T-cell (primary cell): ENCODE measurements at regions not wholly inside any gene's neighbourhood (a gene's known extent, or its start where the extent isn't known, plus 50 kb on each side); places are given as distances from the start of the nearest gene placed in this dataset.

ENCODE experiments used
- ATAC-seq, 4 experiments: fragments of 200-7000 bp in 3 of 4; fragments of 150-1000 bp in 1 of 4; cut with Tn5 transposase; replicated peaks in 1 of 4; 1 replicate in 3 of 4; 2 replicates in 1 of 4; pipeline ENCODE4 v1.10.0; 2021; ENCODE audit warnings: moderate library complexity in 3 of 4, mild to moderate bottlenecking in 2 of 4, moderate number of reproducible peaks in 1 of 4
- CTCF ChIA-PET, 2 donors: fragments of 300-600 bp; sonication (Branson Sonifier 250); formaldehyde crosslinking; loops; one replicate each; lab custom pipeline; 2022; ENCODE audit warnings: antibody characterized with exemption in 2 of 2; lab: Charles Lee
- POLR2A ChIA-PET, 2 donors: fragments of 300-600 bp; sonication (Branson Sonifier 250); formaldehyde crosslinking; loops; one replicate each; lab custom pipeline; 2022; ENCODE audit warnings: antibody characterized with exemption in 2 of 2; lab: Charles Lee
- DNase-seq, 35 experiments: peaks; one replicate each; pipeline versions ENCODE4 v3.0.0 to v3.0.0-alpha.2; 2013 to 2023
- H3K27ac ChIP-seq: one replicate; pipeline ENCODE4 v1.5.1; 2013; ENCODE audit warnings: low read length
- H3K27me3 ChIP-seq, 2 experiments: replicated peaks in 1 of 2; 1 replicate in 1 of 2; 2 replicates in 1 of 2; pipeline versions ENCODE4 v1.6.1 to v1.7.0; 2013; ENCODE audit warnings: low read length in 1 of 2, mixed read lengths in 1 of 2; ENCODE audit not compliant: control insufficient read depth in 2 of 2, insufficient read depth in 2 of 2; ENCODE audit errors: extremely low read depth in 1 of 2
- H3K36me3 ChIP-seq, 2 donors: 1 replicate in 1 of 2; 2 replicates in 1 of 2; pipeline versions ENCODE4 v1.6.1 to v1.7.0; 2013; ENCODE audit warnings: low read length in 1 of 2; ENCODE audit not compliant: control insufficient read depth in 2 of 2, insufficient read depth in 1 of 2; ENCODE audit errors: extremely low read depth in 1 of 2
- H3K4me1 ChIP-seq, 2 experiments: 1 replicate in 1 of 2; 2 replicates in 1 of 2; pipeline versions ENCODE4 v1.6.1 to v1.7.0; 2013; ENCODE audit warnings: low read length in 2 of 2, mixed read lengths in 1 of 2; ENCODE audit not compliant: insufficient read depth in 2 of 2, control insufficient read depth in 1 of 2; ENCODE audit errors: extremely low read depth in 1 of 2
- H3K4me3 ChIP-seq, 2 donors: 1 replicate in 1 of 2; 2 replicates in 1 of 2; pipeline versions ENCODE4 v1.5.1 to v1.7.0; 2013; ENCODE audit warnings: mild to moderate bottlenecking in 2 of 2, low read length in 1 of 2, moderate library complexity in 1 of 2; ENCODE audit not compliant: control insufficient read depth in 1 of 2; ENCODE audit errors: extremely low read depth in 1 of 2
- H3K9me3 ChIP-seq: 2 replicates; pipeline ENCODE4 v1.7.0; 2013
- H3K27ac Mint-ChIP-seq, 2 donors: one replicate each; pipeline ENCODE4 v1.8.0; 2020 to 2021; ENCODE audit warnings: mild to moderate bottlenecking in 2 of 2, mixed read lengths in 2 of 2
- H3K27me3 Mint-ChIP-seq, 2 donors: one replicate each; pipeline ENCODE4 v1.8.0; 2021 to 2022; ENCODE audit warnings: mixed read lengths in 2 of 2
- H3K36me3 Mint-ChIP-seq: one replicate; pipeline ENCODE4 v1.8.0; 2021; ENCODE audit warnings: mixed read lengths
- H3K4me1 Mint-ChIP-seq, 3 donors: one replicate each; pipeline ENCODE4 v1.8.0; 2020 to 2022; ENCODE audit warnings: mixed read lengths in 3 of 3, mild to moderate bottlenecking in 1 of 3
- H3K4me3 Mint-ChIP-seq, 3 donors: one replicate each; pipeline ENCODE4 v1.8.0; 2020 to 2022; ENCODE audit warnings: mild to moderate bottlenecking in 3 of 3, mixed read lengths in 3 of 3, moderate library complexity in 3 of 3
- H3K9me3 Mint-ChIP-seq, 3 donors: one replicate each; pipeline ENCODE4 v1.8.0; 2020 to 2022; ENCODE audit warnings: mixed read lengths in 3 of 3
- WGBS: methylation state at CpG from one replicate; pipeline ENCODE4 v1.1.5; 2013; ENCODE audit warnings: missing lambda C conversion rate; ENCODE audit not compliant: insufficient coverage; 5-methylcytosine and 5-hydroxymethylcytosine counted together

- H3K27me3 ChIP-seq, result no peaks in the 10 kb centered on the region
- ChIA-PET POLR2A (no interaction called here), CTCF (no interaction called here)
- ATAC-seq, result no peak
- no peak overlapping the region for H3K4me3 Mint-ChIP-seq
- H3K9me3 Mint-ChIP-seq, result peaks cover 5 to 42% (median 27%) of the 10 kb centered on the region in 3 donors
- no peak overlapping the region for H3K4me3 ChIP-seq
- H3K27ac ChIP-seq, result no peak overlapping the region
- no peaks in the 10 kb centered on the region for H3K9me3 ChIP-seq
- H3K27me3 Mint-ChIP-seq, result no peaks in the 10 kb centered on the region
- DNase-seq, result no peak
- H3K4me1 Mint-ChIP-seq, result no peaks in the 10 kb centered on the region
- no peaks in the 10 kb centered on the region for H3K36me3 ChIP-seq
- H3K36me3 Mint-ChIP-seq, result no peaks in the 10 kb centered on the region
- H3K27ac Mint-ChIP-seq, result no peak overlapping the region
- H3K4me1 ChIP-seq, result no peaks in the 10 kb centered on the region
- 77% methylated on average over 1 of the region's 1 CpG for WGBS
Observed at GRCh38 chr16:63301349-63301748, 1265.1 kb upstream of the CDH8 start.

GRCh38 chr16:63298993-63299392 lies 1262.8 kb upstream of the CDH8 start:
- Mint-ChIP-seq H3K9me3 (peaks cover 9 to 44% (median 19%) of the 10 kb centered on the region in 3 donors), H3K27me3 (no peaks in the 10 kb centered on the region), H3K4me1 (no peaks in the 10 kb centered on the region), H3K36me3 (no peaks in the 10 kb centered on the region), H3K4me3 (no peak overlapping the region), H3K27ac (no peak overlapping the region)
- Histone ChIP-seq H3K27me3 (no peaks in the 10 kb centered on the region), H3K4me3 (no peak overlapping the region), H3K27ac (no peak overlapping the region), H3K4me1 (no peaks in the 10 kb centered on the region), H3K9me3 (no peaks in the 10 kb centered on the region), H3K36me3 (no peaks in the 10 kb centered on the region)
- ATAC-seq (no peak), DNase-seq (no peak)
- POLR2A ChIA-PET, result no interaction called here
- CTCF ChIA-PET, result no interaction called here
- WGBS, result no CpG with 5 or more reads among the region's 1 CpG

GRCh38 chr16:63292036-63292435 lies 1255.8 kb upstream of the CDH8 start:
- no peak for DNase-seq
- Mint-ChIP-seq H3K9me3 (peaks cover 11 to 21% (median 11%) of the 10 kb centered on the region in 3 donors), H3K27me3 (no peaks in the 10 kb centered on the region), H3K27ac (no peak overlapping the region), H3K4me1 (no peaks in the 10 kb centered on the region), H3K36me3 (no peaks in the 10 kb centered on the region), H3K4me3 (no peak overlapping the region)
- no peaks in the 10 kb centered on the region for H3K27me3 ChIP-seq
- no peak for ATAC-seq
- no peaks in the 10 kb centered on the region for H3K36me3 ChIP-seq
- no peak overlapping the region for H3K27ac ChIP-seq
- H3K9me3 ChIP-seq, result no peaks in the 10 kb centered on the region
- POLR2A ChIA-PET, result no interaction called here
- no peak overlapping the region for H3K4me3 ChIP-seq
- CTCF ChIA-PET, result no interaction called here
- 73% methylated on average over 5 of the region's 11 CpGs for WGBS
- H3K4me1 ChIP-seq, result no peaks in the 10 kb centered on the region

- no peak overlapping the region for H3K4me3 ChIP-seq
- no peak overlapping the region for H3K27ac Mint-ChIP-seq
- H3K27me3 ChIP-seq, result no peaks in the 10 kb centered on the region
- ATAC-seq (no peak), DNase-seq (no peak)
- H3K36me3 ChIP-seq, result no peaks in the 10 kb centered on the region
- no peaks in the 10 kb centered on the region for H3K4me1 ChIP-seq
- peaks cover 7 to 11% (median 11%) of the 10 kb centered on the region in 3 donors for H3K9me3 Mint-ChIP-seq
- H3K9me3 ChIP-seq, result no peaks in the 10 kb centered on the region
- H3K27ac ChIP-seq, result no peak overlapping the region
- no peaks in the 10 kb centered on the region for H3K36me3 Mint-ChIP-seq
- no peaks in the 10 kb centered on the region for H3K27me3 Mint-ChIP-seq
- 27% methylated on average over 5 of the region's 16 CpGs for WGBS
- no peaks in the 10 kb centered on the region for H3K4me1 Mint-ChIP-seq
- H3K4me3 Mint-ChIP-seq, result no peak overlapping the region
- ChIA-PET CTCF (no interaction called here), POLR2A (no interaction called here)
Observed at GRCh38 chr16:63289834-63290460, 1253.7 kb upstream of the CDH8 start.

GRCh38 chr16:63287401-63287800 lies 1251.2 kb upstream of the CDH8 start:
- Histone ChIP-seq H3K4me1 (no peaks in the 10 kb centered on the region), H3K36me3 (no peaks in the 10 kb centered on the region), H3K4me3 (no peak overlapping the region), H3K27ac (no peak overlapping the region), H3K27me3 (no peaks in the 10 kb centered on the region), H3K9me3 (no peaks in the 10 kb centered on the region)
- no peaks in the 10 kb centered on the region for H3K27me3 Mint-ChIP-seq
- ATAC-seq, result no peak
- H3K4me3 Mint-ChIP-seq, result no peak overlapping the region
- POLR2A ChIA-PET, result no interaction called here
- H3K36me3 Mint-ChIP-seq, result no peaks in the 10 kb centered on the region
- no peak overlapping the region for H3K27ac Mint-ChIP-seq
- CTCF ChIA-PET, result no interaction called here
- no peaks in the 10 kb centered on the region for H3K4me1 Mint-ChIP-seq
- H3K9me3 Mint-ChIP-seq, result peaks cover 0 to 11% (median 6%) of the 10 kb centered on the region in 3 donors
- no CpG with 5 or more reads among the region's 2 CpGs for WGBS
- DNase-seq, result no peak

DNA sequence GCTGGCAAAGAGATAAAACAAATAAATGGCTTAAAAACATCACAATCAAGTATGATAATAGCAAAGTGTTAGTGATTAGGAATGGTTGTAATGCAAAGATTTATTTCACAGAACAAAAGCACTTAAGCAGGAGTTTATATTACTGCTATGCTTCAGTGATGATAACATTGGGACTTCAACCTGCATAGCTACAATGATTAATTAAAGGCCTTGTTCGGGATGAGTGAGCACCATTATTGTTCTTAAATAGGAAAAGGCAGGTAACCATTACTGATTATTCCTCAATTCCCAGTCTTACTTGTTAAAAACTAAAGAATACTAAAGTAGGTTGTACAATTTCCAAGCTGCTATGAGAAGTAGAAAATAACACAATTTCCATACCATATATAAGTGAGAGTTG lies 1247.5 kb upstream of the CDH8 start:
- Histone ChIP-seq H3K4me3 (no peak overlapping the region), H3K36me3 (no peaks in the 10 kb centered on the region), H3K27ac (no peak overlapping the region), H3K27me3 (no peaks in the 10 kb centered on the region), H3K9me3 (no peaks in the 10 kb centered on the region), H3K4me1 (no peaks in the 10 kb centered on the region)
- Mint-ChIP-seq H3K27ac (no peak overlapping the region), H3K27me3 (no peaks in the 10 kb centered on the region), H3K4me1 (no peaks in the 10 kb centered on the region), H3K9me3 (peaks cover 0 to 12% (median 9%) of the 10 kb centered on the region in 3 donors), H3K36me3 (no peaks in the 10 kb centered on the region), H3K4me3 (no peak overlapping the region)
- ChIA-PET POLR2A (no interaction called here), CTCF (no interaction called here)
- ATAC-seq (no peak), DNase-seq (no peak)
- no CpG with 5 or more reads among the region's 1 CpG for WGBS

DNA sequence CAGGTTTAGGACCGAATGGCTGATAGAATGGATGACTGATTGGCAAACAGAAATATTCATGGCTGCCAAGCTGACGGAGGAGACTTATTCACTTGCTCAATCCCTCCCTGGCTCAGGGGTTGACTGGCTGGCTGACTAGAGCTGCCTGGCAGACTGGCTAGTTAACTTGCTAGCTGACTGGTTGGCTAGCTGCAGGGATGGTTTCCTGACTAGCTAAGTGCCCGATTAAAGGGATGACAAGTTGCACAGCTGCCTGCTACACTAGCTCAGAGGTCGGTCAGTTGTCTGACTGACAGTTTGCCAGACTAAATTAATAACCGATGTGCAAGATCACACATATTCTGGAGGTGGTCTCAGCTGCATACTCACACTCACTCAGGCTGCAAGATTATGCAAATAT lies 1208.4 kb upstream of the CDH8 start:
- CTCF ChIA-PET, result no interaction called here
- no peaks in the 10 kb centered on the region for H3K9me3 ChIP-seq
- H3K4me1 ChIP-seq, result no peaks in the 10 kb centered on the region
- no peak overlapping the region for H3K27ac ChIP-seq
- H3K27ac Mint-ChIP-seq, result no peak overlapping the region
- H3K36me3 ChIP-seq, result no peaks in the 10 kb centered on the region
- H3K4me1 Mint-ChIP-seq, result no peaks in the 10 kb centered on the region
- POLR2A ChIA-PET, result no interaction called here
- H3K27me3 ChIP-seq, result no peaks in the 10 kb centered on the region
- H3K4me3 Mint-ChIP-seq, result no peak overlapping the region
- no peaks in the 10 kb centered on the region for H3K27me3 Mint-ChIP-seq
- no peak overlapping the region for H3K4me3 ChIP-seq
- no peaks in the 10 kb centered on the region for H3K36me3 Mint-ChIP-seq
- H3K9me3 Mint-ChIP-seq, result peaks cover 16 to 29% (median 22%) of the 10 kb centered on the region in 3 donors
- no peak for ATAC-seq
- WGBS, result 92% methylated on average over 5 of the region's 5 CpGs
- DNase-seq, result no peak
